ENCODE measurements at regions not wholly inside any gene's neighbourhood (a gene's known extent, or its start where the extent isn't known, plus 50 kb on each side); places are given as distances from the start of the nearest gene placed in this dataset.

- no peak for TF ChIP-seq RREB1 (CRISPR knock-in tag; IDR thresholded peaks at IDR 0.05)
- no peak for TF ChIP-seq SIN3A (IDR thresholded peaks at IDR 0.05; ENCODE audit: borderline replicate concordance in 2 of 2, control insufficient read depth in 1 of 2, low read depth in 2 of 2, low read length in 2 of 2)
- TF ChIP-seq NFE2L1 (tag; IDR thresholded peaks at IDR 0.05; ENCODE audit: borderline replicate concordance, low read depth) = no peak
- no peak for TF ChIP-seq PRMT5 (CRISPR knock-in tag; IDR thresholded peaks at IDR 0.05)
- TF ChIP-seq XRCC3 (IDR thresholded peaks at IDR 0.05) = no peak
- no peak for TF ChIP-seq EHMT2 (IDR thresholded peaks at IDR 0.05)
These were observed 156.7 kb downstream of the KCNJ12 start (continued) for GRCh38 chr17:21532763-21533385.
